ENCODE measurements at regions not wholly inside any gene's neighbourhood (a gene's known extent, or its start where the extent isn't known, plus 50 kb on each side); places are given as distances from the start of the nearest gene placed in this dataset.

- TF ChIP-seq ARNTL (CRISPR knock-in tag; IDR thresholded peaks at IDR 0.05; ENCODE audit: borderline replicate concordance, low read depth) = no peak
- no peak for TF ChIP-seq ZFP30 (CRISPR knock-in tag; IDR thresholded peaks at IDR 0.05)
- TF ChIP-seq, protein P1, sequence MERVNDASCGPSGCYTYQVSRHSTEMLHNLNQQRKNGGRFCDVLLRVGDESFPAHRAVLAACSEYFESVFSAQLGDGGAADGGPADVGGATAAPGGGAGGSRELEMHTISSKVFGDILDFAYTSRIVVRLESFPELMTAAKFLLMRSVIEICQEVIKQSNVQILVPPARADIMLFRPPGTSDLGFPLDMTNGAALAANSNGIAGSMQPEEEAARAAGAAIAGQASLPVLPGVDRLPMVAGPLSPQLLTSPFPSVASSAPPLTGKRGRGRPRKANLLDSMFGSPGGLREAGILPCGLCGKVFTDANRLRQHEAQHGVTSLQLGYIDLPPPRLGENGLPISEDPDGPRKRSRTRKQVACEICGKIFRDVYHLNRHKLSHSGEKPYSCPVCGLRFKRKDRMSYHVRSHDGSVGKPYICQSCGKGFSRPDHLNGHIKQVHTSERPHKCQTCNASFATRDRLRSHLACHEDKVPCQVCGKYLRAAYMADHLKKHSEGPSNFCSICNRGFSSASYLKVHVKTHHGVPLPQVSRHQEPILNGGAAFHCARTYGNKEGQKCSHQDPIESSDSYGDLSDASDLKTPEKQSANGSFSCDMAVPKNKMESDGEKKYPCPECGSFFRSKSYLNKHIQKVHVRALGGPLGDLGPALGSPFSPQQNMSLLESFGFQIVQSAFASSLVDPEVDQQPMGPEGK (CRISPR knock-in tag; IDR thresholded peaks at IDR 0.05; ENCODE audit: borderline replicate concordance) = no peak
- TF ChIP-seq, protein P2, sequence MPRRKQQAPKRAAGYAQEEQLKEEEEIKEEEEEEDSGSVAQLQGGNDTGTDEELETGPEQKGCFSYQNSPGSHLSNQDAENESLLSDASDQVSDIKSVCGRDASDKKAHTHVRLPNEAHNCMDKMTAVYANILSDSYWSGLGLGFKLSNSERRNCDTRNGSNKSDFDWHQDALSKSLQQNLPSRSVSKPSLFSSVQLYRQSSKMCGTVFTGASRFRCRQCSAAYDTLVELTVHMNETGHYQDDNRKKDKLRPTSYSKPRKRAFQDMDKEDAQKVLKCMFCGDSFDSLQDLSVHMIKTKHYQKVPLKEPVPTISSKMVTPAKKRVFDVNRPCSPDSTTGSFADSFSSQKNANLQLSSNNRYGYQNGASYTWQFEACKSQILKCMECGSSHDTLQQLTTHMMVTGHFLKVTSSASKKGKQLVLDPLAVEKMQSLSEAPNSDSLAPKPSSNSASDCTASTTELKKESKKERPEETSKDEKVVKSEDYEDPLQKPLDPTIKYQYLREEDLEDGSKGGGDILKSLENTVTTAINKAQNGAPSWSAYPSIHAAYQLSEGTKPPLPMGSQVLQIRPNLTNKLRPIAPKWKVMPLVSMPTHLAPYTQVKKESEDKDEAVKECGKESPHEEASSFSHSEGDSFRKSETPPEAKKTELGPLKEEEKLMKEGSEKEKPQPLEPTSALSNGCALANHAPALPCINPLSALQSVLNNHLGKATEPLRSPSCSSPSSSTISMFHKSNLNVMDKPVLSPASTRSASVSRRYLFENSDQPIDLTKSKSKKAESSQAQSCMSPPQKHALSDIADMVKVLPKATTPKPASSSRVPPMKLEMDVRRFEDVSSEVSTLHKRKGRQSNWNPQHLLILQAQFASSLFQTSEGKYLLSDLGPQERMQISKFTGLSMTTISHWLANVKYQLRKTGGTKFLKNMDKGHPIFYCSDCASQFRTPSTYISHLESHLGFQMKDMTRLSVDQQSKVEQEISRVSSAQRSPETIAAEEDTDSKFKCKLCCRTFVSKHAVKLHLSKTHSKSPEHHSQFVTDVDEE (CRISPR knock-in tag; IDR thresholded peaks at IDR 0.05) = no peak
- no peak for TF ChIP-seq ZFP3 (CRISPR knock-in tag; IDR thresholded peaks at IDR 0.05)
- no peak for TF ChIP-seq TOX (CRISPR knock-in tag; IDR thresholded peaks at IDR 0.05; ENCODE audit: borderline replicate concordance)
These were observed 64.9 kb upstream of the NEDD9 start for GRCh38 chr6:11297376-11297729.
